Esophagus (tissue), 2 donors: ENCODE measurements at regions not wholly inside any gene's neighbourhood (a gene's known extent, or its start where the extent isn't known, plus 50 kb on each side); places are given as distances from the start of the nearest gene placed in this dataset.

ENCODE experiments used
- H3K27ac ChIP-seq, 2 donors: one replicate each; pipeline ENCODE4 v1.5.1; 2013; ENCODE audit warnings: low read depth in 2 of 2, mild to moderate bottlenecking in 2 of 2, inconsistent platforms in 1 of 2, low read length in 1 of 2, moderate library complexity in 1 of 2
- H3K27me3 ChIP-seq, 2 donors: one replicate each; pipeline ENCODE4 v1.6.1; 2013; ENCODE audit warnings: low read length in 2 of 2, control low read depth in 1 of 2, mild to moderate bottlenecking in 1 of 2; ENCODE audit not compliant: insufficient read depth in 2 of 2, control insufficient read depth in 1 of 2
- H3K36me3 ChIP-seq, 2 donors: one replicate each; pipeline ENCODE4 v1.6.1; 2013; ENCODE audit warnings: low read length in 1 of 2; ENCODE audit not compliant: control insufficient read depth in 2 of 2, insufficient read depth in 2 of 2
- H3K4me1 ChIP-seq, 2 donors: one replicate each; pipeline ENCODE4 v1.6.1; 2013; ENCODE audit warnings: low read length in 1 of 2; ENCODE audit not compliant: control insufficient read depth in 2 of 2, insufficient read depth in 2 of 2
- H3K4me3 ChIP-seq, 2 donors: one replicate each; pipeline ENCODE4 v1.5.1; 2013; ENCODE audit warnings: low read length in 2 of 2, mild to moderate bottlenecking in 2 of 2, low read depth in 1 of 2, moderate library complexity in 1 of 2
- H3K9me3 ChIP-seq, 2 donors: one replicate each; pipeline ENCODE4 v1.6.1; 2013; ENCODE audit warnings: mild to moderate bottlenecking in 2 of 2, low read depth in 1 of 2, low read length in 1 of 2, moderate library complexity in 1 of 2; ENCODE audit not compliant: control insufficient read depth in 2 of 2, insufficient read depth in 1 of 2
- WGBS, 2 donors: extraction: QIAGEN DNeasy Blood & Tissue Kit; methylation state at CpG; one replicate each; pipeline ENCODE4 v1.1.7; 2013; 5-methylcytosine and 5-hydroxymethylcytosine counted together
- donor health status: healthy with polysubstance abuse.
- donor health status: Bipolar disorder and iron deficiency.

DNA sequence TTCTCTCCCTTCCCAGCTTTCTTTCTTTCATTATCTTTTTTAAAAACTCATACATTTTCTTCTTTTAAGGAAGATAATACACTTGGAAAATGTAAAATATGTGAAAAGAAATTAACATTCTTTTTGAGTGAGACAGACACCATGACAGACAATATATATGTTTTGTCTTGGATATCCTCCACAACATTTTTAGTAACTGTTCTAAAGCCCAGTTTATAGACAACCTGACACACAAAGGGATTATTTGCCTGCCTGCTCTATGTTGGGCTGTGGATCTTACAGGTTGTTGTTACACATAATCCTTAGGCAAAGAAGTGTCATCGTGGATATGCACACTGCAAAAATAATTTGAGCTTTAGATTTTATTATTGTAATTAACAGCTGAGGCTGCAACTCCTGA is 301.4 kb upstream of the PDGFD start:
- no peak overlapping the region for H3K27ac ChIP-seq
- no peaks in the 10 kb centered on the region for H3K36me3 ChIP-seq
- H3K27me3 ChIP-seq = no peaks in the 10 kb centered on the region
- no peak overlapping the region for H3K4me3 ChIP-seq
- peaks cover 0 to 2% of the 10 kb centered on the region in 2 donors for H3K4me1 ChIP-seq
- 36 to 37% methylated on average over 1 of the region's 1 CpG for WGBS, 2 donors
- no peaks in the 10 kb centered on the region for H3K9me3 ChIP-seq

DNA sequence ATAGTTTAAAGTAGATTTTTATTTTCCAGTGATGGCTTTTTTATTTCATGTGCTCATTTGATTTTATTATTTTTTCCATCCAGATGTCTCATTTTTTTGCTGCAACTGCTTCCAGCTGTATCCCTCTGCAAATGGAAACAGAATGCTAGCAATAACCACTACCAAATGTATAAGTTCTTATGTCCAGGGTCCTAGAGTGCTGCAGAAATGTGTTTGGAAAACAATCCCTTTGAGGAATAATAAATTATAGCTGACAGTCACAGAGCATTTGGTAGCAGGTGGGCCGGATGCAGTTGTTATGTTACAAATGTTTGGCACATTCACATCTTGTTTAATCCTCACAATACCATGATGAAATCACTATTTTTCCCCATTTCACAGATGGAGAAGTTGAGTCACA is 300.7 kb upstream of the PDGFD start:
- WGBS, 2 donors = 63 to 74% methylated on average over 1 of the region's 1 CpG
- H3K27me3 ChIP-seq = no peaks in the 10 kb centered on the region
- no peaks in the 10 kb centered on the region for H3K9me3 ChIP-seq
- peaks cover 0 to 2% of the 10 kb centered on the region in 2 donors for H3K4me1 ChIP-seq
- H3K27ac ChIP-seq = no peak overlapping the region
- H3K4me3 ChIP-seq = no peak overlapping the region
- no peaks in the 10 kb centered on the region for H3K36me3 ChIP-seq

DNA sequence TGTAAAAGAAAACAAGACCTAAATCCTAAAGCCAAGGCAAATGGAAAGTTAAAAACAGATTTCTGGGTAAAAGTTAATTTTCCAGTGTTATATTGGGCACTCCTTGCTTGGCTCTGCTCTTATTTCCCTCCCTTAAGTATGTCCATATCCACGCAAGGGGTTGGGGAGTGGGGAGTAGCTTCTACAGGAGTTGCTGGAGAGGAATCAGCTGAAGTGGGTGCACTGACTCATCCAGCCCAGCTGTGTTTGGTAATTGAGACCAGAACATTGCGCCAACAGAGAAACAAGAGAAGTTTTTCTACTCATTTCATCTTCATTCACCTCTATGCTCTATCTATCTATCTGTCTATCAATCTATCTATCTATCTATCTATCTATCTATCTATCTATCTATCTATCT is 298.4 kb upstream of the PDGFD start:
- Histone ChIP-seq H3K27me3 (no peaks in the 10 kb centered on the region), H3K36me3 (no peaks in the 10 kb centered on the region), H3K4me1 (peaks cover 0 to 2% of the 10 kb centered on the region in 2 donors), H3K27ac (no peak overlapping the region), H3K4me3 (no peak overlapping the region), H3K9me3 (no peaks in the 10 kb centered on the region)
- WGBS, 2 donors = 43 to 68% methylated on average over 2 of the region's 2 CpGs

DNA sequence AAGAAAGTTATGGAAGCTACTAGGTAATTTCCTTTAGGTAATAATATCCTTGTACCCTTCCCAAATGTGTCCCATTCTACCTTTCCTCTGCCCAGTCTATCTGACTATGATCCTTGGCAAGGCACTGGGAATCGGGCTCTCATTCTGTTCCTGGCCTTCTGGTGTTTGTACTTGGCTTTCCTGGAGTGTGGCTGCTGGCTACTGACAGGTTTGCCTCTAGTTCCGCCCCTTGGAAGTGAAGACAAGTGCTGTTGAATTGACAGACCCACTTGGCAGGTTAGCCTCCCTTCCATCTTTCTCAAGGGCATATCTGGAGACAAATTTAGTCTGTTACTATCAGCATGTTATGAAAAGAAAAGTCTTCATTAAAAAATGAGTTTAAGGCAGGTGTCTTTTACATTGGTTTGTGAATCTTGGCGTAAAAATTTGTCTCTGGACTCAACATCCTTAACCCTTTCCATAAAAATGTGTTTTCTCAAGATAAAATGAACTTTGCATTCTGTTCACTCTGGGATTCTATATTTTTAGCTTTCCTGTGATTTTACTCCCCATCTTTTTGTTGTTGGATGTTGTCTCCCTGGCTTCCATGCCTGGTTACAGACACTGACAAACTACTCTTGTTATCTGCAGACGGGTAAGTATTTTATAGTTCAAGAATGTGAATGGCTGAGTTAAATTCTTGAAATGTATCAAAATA is 287.4 kb upstream of the PDGFD start:
- 60 to 63% methylated on average over 4 of the region's 4 CpGs for WGBS, 2 donors
- H3K36me3 ChIP-seq = no peaks in the 10 kb centered on the region
- no peaks in the 10 kb centered on the region for H3K27me3 ChIP-seq
- H3K4me3 ChIP-seq = no peak overlapping the region
- H3K27ac ChIP-seq = peak overlapping the region; percentile 47 to 65
- H3K4me1 ChIP-seq = no peaks in the 10 kb centered on the region
- H3K9me3 ChIP-seq = no peaks in the 10 kb centered on the region

DNA sequence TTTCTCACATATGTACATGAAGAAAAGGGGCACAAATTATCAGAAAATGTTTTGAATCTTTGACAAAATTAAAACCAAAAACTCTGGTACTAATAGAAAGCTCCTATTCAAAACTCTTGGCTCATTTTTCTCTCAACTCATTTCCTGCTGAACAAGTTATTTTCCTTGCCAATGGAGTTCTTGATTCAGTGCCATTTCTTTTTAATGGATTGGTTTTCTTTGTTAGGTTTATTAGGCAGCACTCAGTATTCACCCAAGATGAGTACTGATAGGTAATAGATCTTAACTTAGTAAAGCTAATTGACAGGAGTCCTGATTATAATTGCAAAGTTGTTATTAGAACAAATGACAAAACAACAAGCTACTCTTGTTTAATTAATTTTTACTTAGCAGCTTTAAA is 279.4 kb upstream of the PDGFD start:
- no peaks in the 10 kb centered on the region for H3K27me3 ChIP-seq
- no peak overlapping the region for H3K27ac ChIP-seq
- no peaks in the 10 kb centered on the region for H3K4me1 ChIP-seq
- no peak overlapping the region for H3K4me3 ChIP-seq
- H3K9me3 ChIP-seq = no peaks in the 10 kb centered on the region
- no peaks in the 10 kb centered on the region for H3K36me3 ChIP-seq

DNA sequence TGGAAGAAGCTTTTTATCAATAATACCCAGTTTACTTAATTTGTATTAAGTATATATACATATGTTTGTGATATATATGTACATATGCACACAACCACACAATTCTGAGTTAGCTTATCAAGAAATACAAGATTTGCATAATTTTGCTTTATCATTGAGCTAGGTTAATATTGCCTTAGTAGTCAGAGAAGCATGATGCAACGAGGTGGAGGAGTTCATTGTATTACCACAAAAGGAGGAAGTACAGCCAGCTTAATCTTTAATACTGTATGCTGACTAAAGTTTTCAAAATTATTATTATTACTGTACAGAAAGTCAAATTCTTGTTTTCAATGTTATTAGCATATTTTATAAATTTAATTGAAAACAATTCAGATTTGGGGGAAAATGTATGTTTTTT is 278.4 kb upstream of the PDGFD start:
- H3K4me1 ChIP-seq = no peaks in the 10 kb centered on the region
- no peak overlapping the region for H3K27ac ChIP-seq
- no peak overlapping the region for H3K4me3 ChIP-seq
- H3K36me3 ChIP-seq = no peaks in the 10 kb centered on the region
- H3K27me3 ChIP-seq = no peaks in the 10 kb centered on the region
- WGBS, 2 donors = 25 to 29% methylated on average over 1 of the region's 1 CpG
- no peaks in the 10 kb centered on the region for H3K9me3 ChIP-seq

DNA sequence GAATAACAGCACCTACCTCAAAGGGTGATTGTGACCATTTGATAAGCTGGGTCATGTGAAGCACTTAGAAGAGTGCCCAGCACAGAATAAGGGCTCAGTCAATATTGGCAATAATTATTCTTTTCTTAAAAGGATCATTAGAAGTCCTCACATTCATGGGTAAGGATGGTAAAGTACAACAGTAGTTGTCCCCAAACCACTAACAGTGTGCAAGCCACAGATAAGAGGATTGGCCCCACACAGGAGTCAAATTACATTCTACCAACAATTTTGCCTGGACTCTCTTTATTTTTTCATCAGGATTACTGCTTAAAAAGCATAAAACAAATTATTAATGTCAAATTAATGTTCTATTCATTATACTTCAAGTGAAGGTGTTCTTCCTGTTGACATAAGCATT is 271.5 kb upstream of the PDGFD start:
- no peak overlapping the region for H3K4me3 ChIP-seq
- no peak overlapping the region for H3K27ac ChIP-seq
- no peaks in the 10 kb centered on the region for H3K27me3 ChIP-seq
- no peaks in the 10 kb centered on the region for H3K9me3 ChIP-seq
- H3K4me1 ChIP-seq = no peaks in the 10 kb centered on the region
- H3K36me3 ChIP-seq = no peaks in the 10 kb centered on the region

DNA sequence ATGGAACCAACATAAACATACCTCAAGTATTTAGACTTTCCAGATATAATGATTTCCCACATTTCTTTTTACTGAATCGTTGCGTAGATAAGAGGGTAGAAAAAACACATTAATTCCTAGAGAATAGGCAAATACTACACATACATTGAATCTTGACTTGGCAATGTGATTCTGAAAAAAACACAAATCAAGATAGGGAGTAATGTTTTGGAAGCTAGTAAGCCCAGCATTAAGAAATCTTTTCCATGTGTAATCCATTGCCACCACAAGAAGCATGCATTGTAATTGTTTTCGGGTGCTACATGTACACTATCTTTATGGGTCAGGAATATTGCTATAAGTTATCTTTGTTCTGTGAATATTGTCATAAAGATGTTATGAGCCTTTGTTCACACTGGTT is 269.8 kb upstream of the PDGFD start:
- H3K27me3 ChIP-seq = no peaks in the 10 kb centered on the region
- no peaks in the 10 kb centered on the region for H3K9me3 ChIP-seq
- H3K4me1 ChIP-seq = no peaks in the 10 kb centered on the region
- no peak overlapping the region for H3K27ac ChIP-seq
- H3K4me3 ChIP-seq = no peak overlapping the region
- H3K36me3 ChIP-seq = no peaks in the 10 kb centered on the region
- 86% methylated on average over 3 of the region's 3 CpGs for WGBS, 2 donors

DNA sequence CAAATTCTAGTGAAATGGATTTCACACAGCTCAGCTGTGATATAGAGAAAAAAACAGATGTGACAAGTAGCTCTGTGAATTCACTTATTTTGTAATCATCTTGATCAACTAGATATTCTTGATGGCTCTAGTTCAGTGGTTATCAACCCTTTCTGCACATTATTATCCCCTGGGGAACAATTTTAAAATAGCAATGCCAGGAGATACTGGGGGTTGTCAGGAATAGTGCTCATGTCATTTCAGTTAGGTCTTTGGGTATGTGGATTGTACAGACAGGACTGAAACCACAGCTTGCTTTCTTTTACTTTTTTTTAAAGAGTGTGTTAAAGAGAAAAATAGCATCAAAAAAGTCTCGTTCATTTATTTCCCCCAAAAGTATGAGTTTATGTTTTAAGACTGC is 269.0 kb upstream of the PDGFD start:
- H3K4me3 ChIP-seq = no peak overlapping the region
- WGBS, 2 donors = 75 to 84% methylated on average over 1 of the region's 1 CpG
- H3K9me3 ChIP-seq = no peaks in the 10 kb centered on the region
- no peak overlapping the region for H3K27ac ChIP-seq
- no peaks in the 10 kb centered on the region for H3K36me3 ChIP-seq
- H3K27me3 ChIP-seq = no peaks in the 10 kb centered on the region
- H3K4me1 ChIP-seq = no peaks in the 10 kb centered on the region

DNA sequence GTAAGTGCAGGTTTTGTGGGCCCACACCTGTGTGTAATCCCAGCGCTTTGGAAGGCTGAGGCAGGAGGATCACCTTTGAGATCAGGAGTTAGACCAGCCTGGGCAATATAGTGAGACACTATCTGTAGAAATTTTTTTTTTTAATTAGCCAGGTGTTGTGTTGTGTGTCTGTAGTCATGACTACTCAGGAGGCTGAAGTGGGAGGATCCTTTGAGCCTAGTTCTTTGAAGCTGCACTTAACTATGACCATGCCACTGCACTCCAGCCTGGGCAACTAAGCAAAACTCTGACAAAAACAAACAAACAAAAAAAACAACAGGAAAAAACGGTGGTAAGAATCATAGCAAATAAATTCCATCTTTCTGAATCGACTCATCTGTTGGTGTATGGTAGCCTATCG is 268.6 kb upstream of the PDGFD start:
- Histone ChIP-seq H3K4me1 (no peaks in the 10 kb centered on the region), H3K27me3 (no peaks in the 10 kb centered on the region), H3K9me3 (no peaks in the 10 kb centered on the region), H3K4me3 (no peak overlapping the region), H3K27ac (no peak overlapping the region), H3K36me3 (no peaks in the 10 kb centered on the region)
- 75 to 80% methylated on average over 4 of the region's 4 CpGs for WGBS, 2 donors
